GM12872 (cell line): ENCODE measurements at regions not wholly inside any gene's neighbourhood (a gene's known extent, or its start where the extent isn't known, plus 50 kb on each side); places are given as distances from the start of the nearest gene placed in this dataset.

ENCODE experiments used
- TF ChIP-seq, protein P1 (sequence below): IDR thresholded peaks from 3 replicates; pipeline ENCODE4 v1.5.1; 2011; ENCODE audit warnings: low read depth, mild to moderate bottlenecking, low read length, moderate library complexity; ENCODE audit not compliant: insufficient read depth

DNA sequence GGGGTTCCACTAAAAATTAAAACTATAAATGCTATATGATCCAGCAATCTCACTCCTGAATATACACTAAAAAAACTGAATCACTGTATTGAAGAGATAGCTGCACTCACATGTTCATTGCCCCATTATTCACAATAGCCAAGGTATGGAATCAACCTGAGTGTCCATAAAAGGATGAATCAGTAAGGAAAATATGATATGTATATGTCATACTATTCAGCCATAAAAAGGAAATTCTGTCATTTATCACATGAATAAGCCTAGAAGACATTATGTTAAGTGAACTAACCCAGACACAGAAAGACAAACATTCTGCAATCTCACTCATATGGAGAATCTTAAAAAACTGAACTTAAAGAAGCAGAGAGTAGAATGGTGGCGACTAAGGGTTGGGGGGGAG lies 1376.2 kb upstream of the CDH9 start:
- TF ChIP-seq, protein P1, sequence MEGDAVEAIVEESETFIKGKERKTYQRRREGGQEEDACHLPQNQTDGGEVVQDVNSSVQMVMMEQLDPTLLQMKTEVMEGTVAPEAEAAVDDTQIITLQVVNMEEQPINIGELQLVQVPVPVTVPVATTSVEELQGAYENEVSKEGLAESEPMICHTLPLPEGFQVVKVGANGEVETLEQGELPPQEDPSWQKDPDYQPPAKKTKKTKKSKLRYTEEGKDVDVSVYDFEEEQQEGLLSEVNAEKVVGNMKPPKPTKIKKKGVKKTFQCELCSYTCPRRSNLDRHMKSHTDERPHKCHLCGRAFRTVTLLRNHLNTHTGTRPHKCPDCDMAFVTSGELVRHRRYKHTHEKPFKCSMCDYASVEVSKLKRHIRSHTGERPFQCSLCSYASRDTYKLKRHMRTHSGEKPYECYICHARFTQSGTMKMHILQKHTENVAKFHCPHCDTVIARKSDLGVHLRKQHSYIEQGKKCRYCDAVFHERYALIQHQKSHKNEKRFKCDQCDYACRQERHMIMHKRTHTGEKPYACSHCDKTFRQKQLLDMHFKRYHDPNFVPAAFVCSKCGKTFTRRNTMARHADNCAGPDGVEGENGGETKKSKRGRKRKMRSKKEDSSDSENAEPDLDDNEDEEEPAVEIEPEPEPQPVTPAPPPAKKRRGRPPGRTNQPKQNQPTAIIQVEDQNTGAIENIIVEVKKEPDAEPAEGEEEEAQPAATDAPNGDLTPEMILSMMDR = no peak

DNA sequence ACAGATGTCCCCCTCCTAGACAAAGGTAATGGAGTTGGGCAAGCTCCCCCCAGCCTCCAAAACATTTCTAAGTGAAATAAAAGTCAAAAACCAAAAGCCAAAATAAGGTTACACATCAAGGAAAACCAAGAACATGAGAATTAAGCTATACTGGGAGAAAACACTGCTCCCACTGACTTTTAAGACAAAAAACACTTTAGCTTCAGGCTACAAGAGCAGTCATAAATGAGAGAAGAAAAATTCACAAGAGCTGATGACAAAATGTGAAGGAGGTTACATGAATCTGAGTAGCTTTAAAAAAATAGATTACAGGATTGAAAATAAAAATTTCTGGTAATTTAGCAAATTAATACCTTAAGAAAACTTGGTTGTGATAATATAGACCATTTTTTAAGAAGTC lies 1370.3 kb upstream of the CDH9 start:
- TF ChIP-seq, protein P1 = no peak

DNA sequence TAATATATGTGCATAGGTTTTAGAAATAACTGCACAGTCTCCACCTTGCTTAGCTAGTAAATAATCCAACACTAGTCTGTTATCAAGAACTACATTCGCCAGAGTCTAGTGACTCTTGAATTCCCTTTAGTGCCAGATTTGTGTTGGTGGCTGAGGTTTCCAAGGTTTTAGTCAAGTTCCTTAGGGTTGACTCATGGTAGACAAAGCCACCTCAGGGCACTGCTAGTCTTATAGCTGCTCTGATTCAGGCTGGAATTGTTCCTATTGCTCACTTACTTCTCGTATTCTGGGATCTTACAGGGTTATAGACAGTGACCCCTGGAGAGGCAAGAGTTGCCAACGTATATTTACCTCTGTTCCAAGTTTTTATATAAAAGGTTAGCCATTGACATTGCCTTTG lies 1369.8 kb upstream of the CDH9 start:
- TF ChIP-seq, protein P1 = no peak

DNA sequence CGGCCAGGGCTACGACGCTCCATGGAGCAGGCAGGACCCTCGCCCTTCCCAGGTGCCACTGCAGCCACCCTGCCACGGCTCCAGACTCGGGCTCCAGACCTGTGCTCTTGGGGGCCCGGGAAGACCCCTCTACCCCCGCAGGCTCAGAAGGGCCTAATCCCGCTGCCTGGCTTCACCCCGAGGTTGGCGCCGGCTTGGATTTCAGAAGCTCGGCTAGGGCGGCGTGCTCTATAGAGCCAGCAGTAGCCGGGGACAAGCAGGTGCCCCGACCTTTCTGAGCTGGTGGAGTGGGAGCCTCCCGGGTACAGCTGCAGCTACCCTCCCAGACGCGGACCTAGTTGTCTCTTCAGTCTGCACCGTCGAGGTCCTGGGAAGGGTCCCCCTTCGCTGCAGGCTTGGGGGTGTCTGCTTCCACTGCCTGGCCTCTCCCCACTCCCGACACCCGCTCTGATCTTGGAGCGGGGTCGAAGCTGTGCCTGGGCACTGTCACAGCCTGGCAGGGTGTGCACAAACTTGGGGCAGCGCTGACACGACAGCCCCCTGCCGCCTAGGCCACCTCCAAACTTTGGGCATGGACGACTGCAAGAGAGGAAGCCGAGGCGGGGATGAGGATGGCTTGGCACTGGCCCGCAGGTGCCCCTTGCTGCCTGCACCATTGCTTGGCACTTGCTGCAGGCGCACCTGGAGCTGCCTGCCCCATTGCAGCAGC lies 1366.1 kb upstream of the CDH9 start:
- TF ChIP-seq, protein P1 = no peak

DNA sequence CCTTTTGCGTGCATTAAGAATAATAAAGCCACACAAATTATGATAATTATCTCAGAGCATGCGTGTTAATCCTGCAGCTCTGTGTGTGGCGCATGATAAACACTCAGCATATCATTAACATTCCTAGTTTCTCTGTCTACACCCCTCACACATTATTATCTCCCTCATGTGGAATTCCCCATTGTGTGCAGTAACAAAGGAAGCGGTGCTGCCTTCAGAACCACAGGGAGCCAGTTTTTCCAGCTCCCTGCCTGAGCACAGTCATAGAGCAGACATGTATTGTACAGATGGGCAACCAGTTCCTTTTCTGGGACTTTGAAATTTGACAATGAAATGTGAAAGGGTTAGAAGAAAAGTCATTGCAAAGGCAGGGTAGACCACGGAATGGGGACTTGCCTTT lies 1365.5 kb upstream of the CDH9 start:
- TF ChIP-seq, protein P1 = no peak

DNA sequence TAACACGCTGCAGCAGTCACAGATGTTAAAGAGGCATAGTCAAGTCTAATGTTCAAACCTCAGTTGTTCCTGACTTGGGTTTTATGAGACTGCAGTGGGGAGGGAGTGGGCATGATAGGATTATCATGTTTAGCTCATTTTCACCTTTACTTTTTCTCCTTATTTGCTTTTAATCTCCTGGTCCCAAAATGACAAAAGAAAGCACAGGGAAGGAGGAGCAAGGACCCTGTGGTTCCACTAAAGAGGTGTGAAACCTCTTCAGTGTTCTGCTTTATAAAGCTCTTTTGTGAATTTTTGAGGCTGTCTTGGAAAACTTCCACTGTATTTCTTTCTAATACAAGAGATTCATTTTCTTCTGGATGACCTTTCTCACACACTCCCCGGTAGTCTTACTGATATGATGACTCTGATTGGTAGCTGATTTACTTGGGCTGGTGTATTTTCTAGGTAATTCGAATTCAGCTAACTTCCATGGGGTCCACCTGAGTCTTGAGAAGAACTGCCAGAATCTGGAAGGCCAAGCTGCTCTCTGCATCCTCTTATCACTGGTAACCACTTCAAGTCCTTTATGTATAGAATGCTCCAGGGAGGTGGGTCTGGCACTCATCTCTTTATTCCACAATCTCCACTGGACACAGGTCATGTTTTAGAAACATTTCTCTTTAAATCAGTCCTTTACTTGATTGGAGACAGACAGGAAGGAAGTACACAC lies 1364.4 kb upstream of the CDH9 start:
- TF ChIP-seq, protein P1 = no peak

DNA sequence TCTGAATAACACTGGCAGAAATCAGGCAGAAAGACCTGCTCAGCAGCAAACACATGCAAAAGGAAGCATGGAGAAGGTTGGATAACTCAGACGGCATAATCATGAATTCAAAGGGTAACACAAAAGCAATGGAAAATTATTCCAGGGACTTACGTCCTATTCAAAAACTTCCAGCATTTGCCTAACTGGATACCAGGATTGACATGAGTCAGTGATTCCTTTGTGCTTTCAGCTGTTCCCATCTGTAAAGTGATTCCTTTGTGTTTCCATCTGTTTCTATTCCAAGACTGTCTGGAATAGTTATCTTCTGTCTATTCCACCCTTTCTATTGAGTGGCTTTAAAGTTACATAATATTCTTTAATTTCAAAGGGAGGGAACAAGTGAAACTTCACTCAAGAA lies 1361.7 kb upstream of the CDH9 start:
- TF ChIP-seq, protein P1 = no peak
